ENCODE measurements at regions not wholly inside any gene's neighbourhood (a gene's known extent, or its start where the extent isn't known, plus 50 kb on each side); places are given as distances from the start of the nearest gene placed in this dataset.

GRCh38 chr1:80181418-80181817, 1174.9 kb upstream of the ADGRL4 start:
- H3K27me3 Mint-ChIP-seq (ENCODE audit: insufficient read depth), result no peaks in the 10 kb centered on the region
- H3K9me3 ChIP-seq (ENCODE audit: control insufficient read depth, low read length), result no peaks in the 10 kb centered on the region
- H3K9ac ChIP-seq (ENCODE audit: extremely low read depth, low read length, poor library complexity, severe bottlenecking), result no peak overlapping the region
- H3K4me1 ChIP-seq (ENCODE audit: control insufficient read depth, insufficient read depth, low read length), result no peaks in the 10 kb centered on the region
- no peak overlapping the region for H3K4me3 Mint-ChIP-seq
- H3K9me3 Mint-ChIP-seq, result peaks cover 2% of the 10 kb centered on the region
- H3K27me3 ChIP-seq (ENCODE audit: control insufficient read depth, insufficient read depth, low read length, poor library complexity, severe bottlenecking), result no peaks in the 10 kb centered on the region
- no peaks in the 10 kb centered on the region for H3K36me3 ChIP-seq (ENCODE audit: control insufficient read depth, insufficient read depth, low read length)
- H3K27ac Mint-ChIP-seq, result peak overlapping the region; percentile 64
- TF ChIP-seq CTCF (conservative IDR thresholded peaks at IDR 0.05), result no peak
- H3K36me3 Mint-ChIP-seq (ENCODE audit: low read depth), result no peaks in the 10 kb centered on the region
- no peak overlapping the region for H3K4me3 ChIP-seq (ENCODE audit: low read length)
- no peak overlapping the region for H3K27ac ChIP-seq (ENCODE audit: low read depth, low read length)
- no peak for DNase-seq
- peaks cover 7% of the 10 kb centered on the region for H3K4me1 Mint-ChIP-seq

DNA sequence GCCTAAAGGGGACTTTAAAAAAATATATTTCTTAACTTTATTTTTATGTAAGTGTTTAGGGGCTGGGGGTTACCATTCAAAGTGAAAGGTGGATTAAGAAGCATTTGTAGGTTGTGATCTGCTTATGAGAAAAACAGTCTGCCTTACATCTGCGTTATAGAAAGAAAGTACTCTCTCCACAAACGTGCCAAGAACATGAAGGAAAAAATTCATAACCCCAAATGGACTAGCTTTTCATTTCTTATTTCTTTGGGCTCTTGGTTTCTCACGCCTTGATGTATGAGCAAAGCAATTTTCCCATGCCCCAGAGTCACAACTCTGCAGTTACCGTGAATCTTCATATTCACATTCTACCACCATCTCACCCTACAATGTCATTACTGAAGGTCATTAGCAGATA, 1165.1 kb upstream of the ADGRL4 start:
- Mint-ChIP-seq H3K9me3 (peaks cover under 1% of the 10 kb centered on the region), H3K36me3 (ENCODE audit: low read depth) (no peaks in the 10 kb centered on the region), H3K27ac (no peak overlapping the region), H3K4me1 (no peaks in the 10 kb centered on the region), H3K27me3 (ENCODE audit: insufficient read depth) (no peaks in the 10 kb centered on the region), H3K4me3 (no peak overlapping the region)
- Histone ChIP-seq H3K27ac (ENCODE audit: low read depth, low read length) (no peak overlapping the region), H3K9me3 (ENCODE audit: control insufficient read depth, low read length) (no peaks in the 10 kb centered on the region), H3K36me3 (ENCODE audit: control insufficient read depth, insufficient read depth, low read length) (no peaks in the 10 kb centered on the region), H3K27me3 (ENCODE audit: control insufficient read depth, insufficient read depth, low read length, poor library complexity, severe bottlenecking) (no peaks in the 10 kb centered on the region), H3K4me1 (ENCODE audit: control insufficient read depth, insufficient read depth, low read length) (no peaks in the 10 kb centered on the region), H3K4me3 (ENCODE audit: low read length) (no peak overlapping the region), H3K9ac (ENCODE audit: extremely low read depth, low read length, poor library complexity, severe bottlenecking) (no peak overlapping the region)
- 90 to 98% methylated on average over 4 of the region's 4 CpGs for WGBS, 2 experiments (ENCODE audit: insufficient coverage in 1 of 2, insufficient read length in 1 of 2)
- TF ChIP-seq CTCF (conservative IDR thresholded peaks at IDR 0.05), result no peak
- no peak for DNase-seq

- Mint-ChIP-seq H3K27me3 (ENCODE audit: insufficient read depth) (no peaks in the 10 kb centered on the region), H3K27ac (no peak overlapping the region), H3K4me1 (no peaks in the 10 kb centered on the region), H3K9me3 (no peaks in the 10 kb centered on the region), H3K4me3 (no peak overlapping the region), H3K36me3 (ENCODE audit: low read depth) (no peaks in the 10 kb centered on the region)
- H3K36me3 ChIP-seq (ENCODE audit: control insufficient read depth, insufficient read depth, low read length), result no peaks in the 10 kb centered on the region
- no peaks in the 10 kb centered on the region for H3K9me3 ChIP-seq (ENCODE audit: control insufficient read depth, low read length)
- no peak overlapping the region for H3K4me3 ChIP-seq (ENCODE audit: low read length)
- H3K27me3 ChIP-seq (ENCODE audit: control insufficient read depth, insufficient read depth, low read length, poor library complexity, severe bottlenecking), result no peaks in the 10 kb centered on the region
- no peak overlapping the region for H3K27ac ChIP-seq (ENCODE audit: low read depth, low read length)
- no peak overlapping the region for H3K9ac ChIP-seq (ENCODE audit: extremely low read depth, low read length, poor library complexity, severe bottlenecking)
- 91 to 100% methylated on average over 1 of the region's 1 CpG for WGBS, 2 experiments (ENCODE audit: insufficient coverage in 1 of 2, insufficient read length in 1 of 2)
- no peak for TF ChIP-seq CTCF (conservative IDR thresholded peaks at IDR 0.05)
- no peak for DNase-seq
- no peaks in the 10 kb centered on the region for H3K4me1 ChIP-seq (ENCODE audit: control insufficient read depth, insufficient read depth, low read length)
These were observed 1164.4 kb upstream of the ADGRL4 start for GRCh38 chr1:80170811-80171485.

All from endodermal cell (in vitro differentiated cells).